ENCODE measurements at regions not wholly inside any gene's neighbourhood (a gene's known extent, or its start where the extent isn't known, plus 50 kb on each side); places are given as distances from the start of the nearest gene placed in this dataset.
A peak's percentile ranks its signal among the peaks of the same experiment; 100 is the strongest.

- Mint-ChIP-seq H3K9me3 (no peaks in the 10 kb centered on the region), H3K4me1 (ENCODE audit: low read depth in 2 of 2) (peaks cover 3 to 13% of the 10 kb centered on the region in 2 donors), H3K27me3 (peaks cover 0 to 8% of the 10 kb centered on the region in 2 donors), H3K36me3 (ENCODE audit: insufficient read depth) (peaks cover 2% of the 10 kb centered on the region), H3K4me3 (no peak overlapping the region), H3K27ac (no peak overlapping the region)
- DNase-seq (no peak), ATAC-seq (replicated peaks) (no peak)
Observed at GRCh38 chr5:54691656-54692055, 174.1 kb downstream of the SNX18 start.

- ATAC-seq (replicated peaks), result no peak
- no peak for DNase-seq
- H3K9me3 Mint-ChIP-seq, result no peaks in the 10 kb centered on the region
- no peak overlapping the region for H3K27ac Mint-ChIP-seq
- H3K4me3 Mint-ChIP-seq, result no peak overlapping the region
- H3K36me3 Mint-ChIP-seq (ENCODE audit: insufficient read depth), result peaks cover 2% of the 10 kb centered on the region
- peaks cover 0 to 8% of the 10 kb centered on the region in 2 donors for H3K27me3 Mint-ChIP-seq
- H3K4me1 Mint-ChIP-seq (ENCODE audit: low read depth in 2 of 2), result peaks cover 3 to 12% of the 10 kb centered on the region in 2 donors
Observed at GRCh38 chr5:54689411-54690251, 172.1 kb downstream of the SNX18 start.

DNA sequence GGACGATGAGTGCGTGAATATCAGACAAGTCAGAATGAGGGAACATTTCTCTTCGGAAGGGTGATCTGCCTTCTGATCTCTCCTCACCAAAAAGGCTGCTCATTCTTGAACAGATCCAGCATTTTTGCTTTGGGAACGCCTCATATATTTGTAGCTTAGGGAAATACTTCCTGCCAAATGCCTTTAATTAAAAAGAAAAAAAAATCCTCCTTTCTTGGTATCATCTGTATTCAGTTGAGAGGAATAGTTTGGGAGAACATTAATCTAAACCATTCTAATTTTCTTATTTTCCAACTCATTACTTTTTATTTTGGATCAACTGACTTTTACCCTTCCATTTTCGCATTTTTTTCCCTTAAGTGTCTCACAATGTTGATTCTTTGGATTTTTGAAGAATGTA lies 163.4 kb downstream of the SNX18 start:
- Mint-ChIP-seq H3K9me3 (no peaks in the 10 kb centered on the region), H3K4me3 (no peak overlapping the region), H3K27ac (no peak overlapping the region), H3K4me1 (ENCODE audit: low read depth in 2 of 2) (peaks cover 1 to 6% of the 10 kb centered on the region in 2 donors), H3K36me3 (ENCODE audit: insufficient read depth) (no peaks in the 10 kb centered on the region), H3K27me3 (no peaks in the 10 kb centered on the region)
- ATAC-seq (replicated peaks) (no peak), DNase-seq (no peak)

DNA sequence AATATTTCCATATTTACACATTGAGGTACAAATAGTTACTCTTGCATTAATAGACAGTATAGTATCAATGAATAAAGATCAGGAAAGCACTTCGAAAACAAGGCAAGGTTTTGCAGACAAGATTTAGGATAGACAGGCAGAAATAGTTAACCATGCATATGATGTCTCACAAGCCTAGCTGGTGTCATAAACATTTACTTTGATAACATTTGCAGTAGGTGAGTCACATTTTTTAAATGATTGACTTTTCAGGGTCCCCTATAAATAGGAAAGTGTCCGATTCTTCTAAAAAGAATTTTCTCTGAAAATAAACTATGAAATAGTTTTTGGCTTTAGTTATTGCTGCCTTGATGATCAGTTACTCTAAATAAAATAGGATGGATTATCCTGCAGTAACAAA lies 162.1 kb downstream of the SNX18 start:
- Mint-ChIP-seq H3K27ac (no peak overlapping the region), H3K36me3 (ENCODE audit: insufficient read depth) (no peaks in the 10 kb centered on the region), H3K9me3 (no peaks in the 10 kb centered on the region), H3K4me3 (no peak overlapping the region), H3K4me1 (ENCODE audit: low read depth in 2 of 2) (peaks cover 9 to 15% of the 10 kb centered on the region in 2 donors), H3K27me3 (no peaks in the 10 kb centered on the region)
- no peak for DNase-seq
- ATAC-seq (replicated peaks), result no peak

DNA sequence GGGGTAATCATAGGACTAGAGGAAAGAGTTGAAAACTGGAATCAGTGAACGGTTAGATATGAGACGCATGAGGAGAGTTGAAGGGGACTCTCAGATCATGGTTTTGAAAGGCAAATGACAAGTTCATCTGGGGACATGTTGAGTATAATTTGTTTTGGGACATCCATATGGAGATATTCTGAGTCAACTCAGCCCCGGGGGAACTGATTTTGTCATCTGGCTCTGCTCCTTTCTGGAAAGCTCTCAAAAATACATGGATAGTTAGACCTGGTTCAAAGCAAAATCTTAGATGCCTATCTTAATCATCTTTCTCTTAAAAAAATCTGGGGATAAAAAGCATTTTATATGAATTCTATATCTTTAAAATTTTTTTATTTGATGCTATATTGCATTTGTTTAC lies 161.2 kb downstream of the SNX18 start:
- Mint-ChIP-seq H3K36me3 (ENCODE audit: insufficient read depth) (no peaks in the 10 kb centered on the region), H3K27ac (no peak overlapping the region), H3K4me3 (no peak overlapping the region), H3K4me1 (ENCODE audit: low read depth in 2 of 2) (peaks cover 18 to 25% of the 10 kb centered on the region in 2 donors), H3K9me3 (no peaks in the 10 kb centered on the region), H3K27me3 (no peaks in the 10 kb centered on the region)
- ATAC-seq (replicated peaks) (no peak), DNase-seq (no peak)

GRCh38 chr5:54676481-54677340 lies 159.2 kb downstream of the SNX18 start:
- Mint-ChIP-seq H3K4me3 (no peak overlapping the region), H3K27me3 (no peaks in the 10 kb centered on the region), H3K27ac (peak overlapping the region in 1 of 2 donors; percentile 71), H3K9me3 (no peaks in the 10 kb centered on the region), H3K36me3 (ENCODE audit: insufficient read depth) (no peaks in the 10 kb centered on the region), H3K4me1 (ENCODE audit: low read depth in 2 of 2) (peaks cover 32 to 41% of the 10 kb centered on the region in 2 donors)
- no peak for DNase-seq
- ATAC-seq (replicated peaks), result no peak

GRCh38 chr5:54673523-54674225 lies 156.1 kb downstream of the SNX18 start:
- peak; percentile 95 for ATAC-seq (replicated peaks)
- H3K27me3 Mint-ChIP-seq, result no peaks in the 10 kb centered on the region

GRCh38 chr5:54672871-54673270 lies 155.3 kb downstream of the SNX18 start:
- peak overlapping the region; percentile 71 to 93 for H3K27ac Mint-ChIP-seq
- H3K9me3 Mint-ChIP-seq, result no peaks in the 10 kb centered on the region

More at GRCh38 chr5:54673523-54674225, 156.1 kb downstream of the SNX18 start:
- DNase-seq, result peak; percentile 39 to 52 (median 44)
- Mint-ChIP-seq H3K36me3 (ENCODE audit: insufficient read depth) (peaks cover 3% of the 10 kb centered on the region), H3K9me3 (no peaks in the 10 kb centered on the region), H3K4me1 (ENCODE audit: low read depth in 2 of 2) (peaks cover 43 to 59% of the 10 kb centered on the region in 2 donors), H3K27ac (peak overlapping the region; percentile 71 to 93), H3K4me3 (peak overlapping the region; percentile 3 to 36)

GRCh38 chr5:54671681-54672080 lies 154.1 kb downstream of the SNX18 start:
- DNase-seq (no peak), ATAC-seq (replicated peaks) (no peak)
- Mint-ChIP-seq H3K27me3 (no peaks in the 10 kb centered on the region), H3K9me3 (no peaks in the 10 kb centered on the region), H3K4me1 (ENCODE audit: low read depth in 2 of 2) (peaks cover 43 to 59% of the 10 kb centered on the region in 2 donors), H3K4me3 (no peak overlapping the region), H3K36me3 (ENCODE audit: insufficient read depth) (peaks cover 3% of the 10 kb centered on the region), H3K27ac (peak overlapping the region in 1 of 2 donors; percentile 56)

More at GRCh38 chr5:54672871-54673270, 155.3 kb downstream of the SNX18 start:
- DNase-seq, result no peak
- Mint-ChIP-seq H3K27me3 (no peaks in the 10 kb centered on the region), H3K4me3 (peak overlapping the region in 1 of 2 donors; percentile 36), H3K36me3 (ENCODE audit: insufficient read depth) (peaks cover 3% of the 10 kb centered on the region), H3K4me1 (ENCODE audit: low read depth in 2 of 2) (peaks cover 43 to 59% of the 10 kb centered on the region in 2 donors)
- no peak for ATAC-seq (replicated peaks)

GRCh38 chr5:54671111-54671531 lies 153.6 kb downstream of the SNX18 start:
- no peak for ATAC-seq (replicated peaks)
- H3K27ac Mint-ChIP-seq, result peak overlapping the region in 1 of 2 donors; percentile 56
- H3K4me1 Mint-ChIP-seq (ENCODE audit: low read depth in 2 of 2), result peaks cover 42 to 55% of the 10 kb centered on the region in 2 donors
- peaks cover 3% of the 10 kb centered on the region for H3K36me3 Mint-ChIP-seq (ENCODE audit: insufficient read depth)
- no peak for DNase-seq
- H3K9me3 Mint-ChIP-seq, result no peaks in the 10 kb centered on the region
- no peak overlapping the region for H3K4me3 Mint-ChIP-seq
- H3K27me3 Mint-ChIP-seq, result no peaks in the 10 kb centered on the region

DNA sequence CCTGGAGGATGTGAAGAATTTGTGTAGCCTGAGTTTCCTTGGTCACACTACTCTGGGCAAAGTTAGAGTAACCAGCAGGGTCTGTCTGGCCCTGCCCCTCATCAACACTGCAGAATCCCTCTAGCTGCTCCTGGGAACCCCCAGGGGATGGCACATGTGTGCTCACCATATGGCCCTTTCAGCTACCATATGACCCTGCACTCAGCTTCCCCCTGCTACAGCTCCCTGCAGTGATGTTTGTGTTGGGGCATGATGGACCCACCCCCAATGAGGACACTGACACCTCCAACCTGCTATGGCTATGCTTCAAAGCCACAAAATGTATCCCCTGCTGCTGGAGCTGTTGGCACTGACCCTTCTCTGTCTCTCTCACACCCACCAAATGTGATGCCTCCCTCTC lies 152.7 kb downstream of the SNX18 start:
- Mint-ChIP-seq H3K36me3 (ENCODE audit: insufficient read depth) (peaks cover 3% of the 10 kb centered on the region), H3K27ac (peak overlapping the region in 1 of 2 donors; percentile 56), H3K4me3 (peak overlapping the region; percentile 2 to 9), H3K4me1 (ENCODE audit: low read depth in 2 of 2) (peaks cover 40 to 50% of the 10 kb centered on the region in 2 donors), H3K9me3 (no peaks in the 10 kb centered on the region), H3K27me3 (no peaks in the 10 kb centered on the region)
- DNase-seq, result no peak
- no peak for ATAC-seq (replicated peaks)

- Mint-ChIP-seq H3K27me3 (no peaks in the 10 kb centered on the region), H3K9me3 (no peaks in the 10 kb centered on the region), H3K27ac (peak overlapping the region in 1 of 2 donors; percentile 30), H3K36me3 (ENCODE audit: insufficient read depth) (peaks cover 3% of the 10 kb centered on the region), H3K4me1 (ENCODE audit: low read depth in 2 of 2) (peaks cover 36 to 45% of the 10 kb centered on the region in 2 donors), H3K4me3 (no peak overlapping the region)
- ATAC-seq (replicated peaks), result no peak
- DNase-seq, result no peak
Observed at GRCh38 chr5:54669845-54670244, 152.3 kb downstream of the SNX18 start.

DNA sequence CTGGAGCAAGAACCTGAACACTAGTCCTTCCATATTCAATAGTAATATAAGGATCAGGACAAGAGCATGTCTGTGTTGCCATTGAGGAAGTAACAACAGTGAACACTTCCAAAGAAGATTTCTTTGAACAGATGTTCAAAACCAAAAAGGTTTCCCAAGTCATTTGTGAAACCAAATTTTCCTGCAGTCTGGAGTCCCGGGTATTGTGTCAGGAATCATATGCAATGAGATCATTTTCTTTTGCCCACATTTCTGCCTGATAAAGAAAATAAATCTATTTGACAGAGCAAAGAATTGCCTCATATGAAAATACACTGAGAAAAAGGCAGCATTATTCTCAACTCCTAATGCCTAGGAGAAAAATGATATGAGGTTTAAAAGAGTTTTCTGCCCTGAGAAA lies 151.7 kb downstream of the SNX18 start:
- H3K4me1 Mint-ChIP-seq (ENCODE audit: low read depth in 2 of 2), result peaks cover 30 to 40% of the 10 kb centered on the region in 2 donors
- no peak for ATAC-seq (replicated peaks)

More for the DNA sequence above, 151.7 kb downstream of the SNX18 start:
- no peaks in the 10 kb centered on the region for H3K9me3 Mint-ChIP-seq
- H3K4me3 Mint-ChIP-seq, result no peak overlapping the region
- H3K27me3 Mint-ChIP-seq, result no peaks in the 10 kb centered on the region
- DNase-seq, result no peak
- peaks cover 3% of the 10 kb centered on the region for H3K36me3 Mint-ChIP-seq (ENCODE audit: insufficient read depth)
- H3K27ac Mint-ChIP-seq, result peak overlapping the region in 1 of 2 donors; percentile 30
